ENCODE measurements at regions not wholly inside any gene's neighbourhood (a gene's known extent, or its start where the extent isn't known, plus 50 kb on each side); places are given as distances from the start of the nearest gene placed in this dataset.
"Not testable (repeated sequence)": the region's sequence is repeated elsewhere in the genome, so short reads cannot be mapped to it uniquely, and the experiment has no call there.

DNA sequence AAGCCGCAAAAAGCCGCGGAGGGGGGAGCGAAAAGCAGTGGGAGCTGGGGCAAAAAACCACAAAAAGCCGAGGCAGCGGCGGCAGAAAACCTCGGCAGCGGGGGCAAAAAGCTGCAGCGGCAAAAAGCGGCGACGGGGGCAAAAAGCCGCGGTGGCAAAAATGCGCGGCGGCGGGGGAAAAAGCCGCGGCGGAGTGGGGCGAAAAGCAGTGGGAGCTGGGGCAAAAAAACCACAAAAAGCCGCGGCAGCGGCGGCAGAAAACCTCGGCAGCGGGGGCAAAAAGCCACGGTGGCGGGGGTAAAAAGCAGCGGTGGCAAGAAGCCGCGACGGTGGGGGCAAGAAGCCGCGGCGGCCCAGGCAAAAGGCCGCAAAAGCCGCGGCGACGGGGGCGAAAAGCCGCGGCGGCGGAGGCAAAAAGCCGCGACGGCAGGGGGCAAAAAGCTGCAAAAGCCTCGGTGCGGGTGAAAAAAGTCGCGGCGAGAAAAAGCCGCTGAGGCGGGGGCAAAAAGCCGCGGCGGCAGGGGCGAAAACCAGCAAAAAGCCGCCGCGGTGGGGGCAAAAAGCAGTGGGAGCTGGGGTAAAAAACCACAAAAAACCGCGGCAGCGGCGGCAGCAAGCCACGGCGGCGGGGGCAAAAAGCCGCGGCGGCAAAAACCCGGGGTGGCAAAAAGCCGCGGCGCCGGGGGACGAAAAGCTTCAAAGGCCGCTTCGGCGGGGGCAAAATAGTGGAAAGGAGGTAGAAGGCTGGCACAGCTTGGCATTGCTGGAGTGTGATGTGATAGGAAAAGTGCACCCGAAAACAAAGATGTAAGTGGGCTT lies 135.9 kb downstream of the ZNF92 start:
- no peak for DNase-seq (ENCODE audit: low read depth in 2 of 2, low spot score in 1 of 2)

DNA sequence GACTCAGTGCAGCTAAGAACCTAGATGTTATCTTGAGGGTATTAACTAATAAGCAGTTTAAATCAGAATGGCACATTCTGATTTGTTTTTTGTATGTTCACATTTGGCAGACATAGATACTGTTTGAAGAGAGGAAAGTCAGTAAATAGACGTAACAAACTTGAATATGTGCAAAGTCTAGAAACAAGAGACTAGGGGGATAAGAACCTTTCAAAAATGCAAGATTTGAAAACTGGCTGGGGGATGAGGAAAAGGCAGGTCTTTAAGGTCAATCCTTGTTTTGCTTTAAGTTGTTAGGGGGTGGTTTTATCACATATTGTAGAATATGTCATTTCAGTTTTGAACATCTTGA lies 136.5 kb downstream of the ZNF92 start:
- DNase-seq (ENCODE audit: low read depth in 2 of 2, low spot score in 1 of 2), result not testable (repeated sequence)

DNA sequence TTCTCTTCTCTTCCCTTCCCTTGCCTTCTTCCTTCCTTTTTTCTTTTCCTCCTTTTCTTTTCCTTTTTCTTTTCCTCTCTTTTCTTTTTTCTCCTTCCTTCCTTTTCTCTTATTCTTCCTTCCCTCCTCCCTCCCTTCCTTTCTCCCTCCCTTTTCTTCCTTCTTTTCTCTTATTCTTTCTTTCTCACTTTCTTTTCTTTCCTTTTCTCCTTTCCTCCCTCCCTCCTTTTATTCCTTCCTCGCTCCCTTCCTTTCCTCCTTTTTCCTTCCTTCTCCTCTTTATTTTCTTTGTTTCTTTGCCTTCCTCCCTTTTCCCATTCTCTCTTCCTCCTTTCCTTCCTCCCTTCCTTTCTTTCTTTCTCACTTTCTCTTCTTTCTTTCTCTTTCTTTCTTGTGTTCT lies 146.1 kb downstream of the ZNF92 start:
- not testable (repeated sequence) for DNase-seq (ENCODE audit: low read depth in 2 of 2, low spot score in 1 of 2)

DNA sequence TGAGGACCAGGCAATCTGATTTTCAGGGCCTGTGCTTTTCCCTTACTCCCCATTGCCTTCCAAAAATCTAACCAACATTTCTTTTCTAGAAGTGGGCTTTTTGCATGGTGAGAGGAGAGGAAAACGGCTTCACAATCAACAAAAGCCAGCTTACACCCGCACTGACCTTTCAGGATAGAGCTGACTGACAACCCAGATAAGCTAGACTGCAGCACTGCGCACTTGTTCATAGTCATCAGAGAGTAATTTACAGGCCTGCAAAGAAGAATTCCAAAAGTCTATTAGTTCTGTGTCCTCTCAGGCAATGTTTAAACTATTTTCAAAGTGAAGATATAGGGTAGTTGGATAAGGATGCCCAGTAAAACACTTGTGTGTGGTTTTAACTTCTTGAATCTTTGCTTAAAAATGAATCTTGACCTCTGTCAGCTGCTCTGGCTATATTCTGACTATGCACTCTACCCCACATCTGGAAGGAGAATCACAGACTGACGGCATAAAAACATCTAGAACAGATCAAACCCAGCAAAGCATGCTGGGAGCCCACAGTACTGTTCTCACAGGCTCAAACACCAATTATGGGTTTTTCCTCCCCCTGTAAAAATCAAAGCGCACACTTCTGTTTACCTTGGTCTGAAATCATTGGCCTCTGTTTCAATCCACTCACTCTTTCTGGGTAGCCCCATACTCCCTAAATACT lies 172.0 kb downstream of the ZNF92 start:
- not testable (repeated sequence) for DNase-seq (ENCODE audit: low read depth in 2 of 2, low spot score in 1 of 2)

DNA sequence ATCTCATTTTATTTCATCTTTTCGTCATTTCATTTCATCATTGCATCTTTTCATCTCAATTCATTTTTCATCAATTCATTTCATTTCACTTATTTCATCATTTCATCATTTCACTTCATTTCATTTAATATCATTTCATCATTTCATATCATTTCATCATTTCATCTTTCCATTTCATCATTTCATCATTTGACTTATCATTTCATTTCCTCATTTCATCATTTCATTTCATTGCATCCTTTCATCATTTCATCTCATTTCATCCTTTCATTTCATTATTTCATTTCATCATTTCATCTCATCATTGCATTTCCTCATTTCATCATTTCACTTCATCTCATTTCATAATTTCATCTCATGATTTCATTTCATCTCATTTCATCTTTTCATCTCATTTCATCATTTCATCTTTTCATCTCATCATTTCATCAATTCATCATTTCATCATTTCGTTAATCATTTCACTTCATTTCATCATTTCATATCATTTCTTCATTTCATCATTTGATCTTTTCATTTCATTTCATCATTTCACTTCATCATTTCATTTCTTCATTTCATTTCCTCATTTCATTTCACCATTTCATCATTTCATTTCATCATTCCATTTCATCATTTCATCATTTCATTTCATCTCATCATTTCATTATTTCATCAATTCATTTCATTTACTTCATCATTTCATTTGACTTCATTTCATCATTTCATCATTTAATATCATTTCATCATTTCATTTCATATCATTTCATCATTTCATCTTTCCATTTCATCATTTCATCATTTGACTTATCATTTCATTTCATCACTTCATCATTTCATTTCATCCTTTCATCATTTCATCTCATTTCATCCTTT lies 176.2 kb downstream of the ZNF92 start:
- DNase-seq (ENCODE audit: low read depth in 2 of 2, low spot score in 1 of 2), result not testable (repeated sequence)

DNA sequence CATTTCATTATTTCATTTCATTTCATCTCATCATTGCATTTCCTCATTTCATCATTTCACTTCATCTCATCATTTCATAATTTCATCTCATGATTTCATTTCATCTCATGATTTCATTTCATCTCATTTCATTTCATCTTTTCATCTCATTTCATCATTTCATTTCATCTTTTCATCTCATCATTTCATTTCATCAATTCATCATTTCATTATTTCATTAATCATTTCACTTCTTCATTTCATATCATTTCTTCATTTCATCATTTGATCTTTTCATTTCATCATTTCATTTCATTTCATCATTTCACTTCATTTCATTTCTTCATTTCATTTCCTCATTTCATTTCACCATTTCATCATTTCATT lies 176.8 kb downstream of the ZNF92 start:
- not testable (repeated sequence) for DNase-seq (ENCODE audit: low read depth in 2 of 2, low spot score in 1 of 2)

DNA sequence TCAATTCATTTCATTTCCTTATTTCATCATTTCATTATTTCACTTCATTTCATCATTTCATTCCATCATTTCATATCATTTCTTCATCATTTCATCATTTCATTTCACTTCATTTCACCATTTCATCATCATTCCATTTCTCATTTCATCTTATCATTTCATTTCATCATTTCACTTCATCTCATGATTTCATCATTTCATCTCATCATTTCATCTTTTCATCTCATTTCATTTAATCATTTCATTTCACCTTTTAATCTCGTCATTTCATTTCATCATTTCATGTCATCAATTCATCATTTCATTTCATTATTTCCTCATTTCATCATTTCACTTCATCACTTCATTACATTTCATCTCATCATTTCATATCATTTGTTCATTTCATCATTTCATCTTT lies 177.4 kb downstream of the ZNF92 start:
- DNase-seq (ENCODE audit: low read depth in 2 of 2, low spot score in 1 of 2), result not testable (repeated sequence)

DNA sequence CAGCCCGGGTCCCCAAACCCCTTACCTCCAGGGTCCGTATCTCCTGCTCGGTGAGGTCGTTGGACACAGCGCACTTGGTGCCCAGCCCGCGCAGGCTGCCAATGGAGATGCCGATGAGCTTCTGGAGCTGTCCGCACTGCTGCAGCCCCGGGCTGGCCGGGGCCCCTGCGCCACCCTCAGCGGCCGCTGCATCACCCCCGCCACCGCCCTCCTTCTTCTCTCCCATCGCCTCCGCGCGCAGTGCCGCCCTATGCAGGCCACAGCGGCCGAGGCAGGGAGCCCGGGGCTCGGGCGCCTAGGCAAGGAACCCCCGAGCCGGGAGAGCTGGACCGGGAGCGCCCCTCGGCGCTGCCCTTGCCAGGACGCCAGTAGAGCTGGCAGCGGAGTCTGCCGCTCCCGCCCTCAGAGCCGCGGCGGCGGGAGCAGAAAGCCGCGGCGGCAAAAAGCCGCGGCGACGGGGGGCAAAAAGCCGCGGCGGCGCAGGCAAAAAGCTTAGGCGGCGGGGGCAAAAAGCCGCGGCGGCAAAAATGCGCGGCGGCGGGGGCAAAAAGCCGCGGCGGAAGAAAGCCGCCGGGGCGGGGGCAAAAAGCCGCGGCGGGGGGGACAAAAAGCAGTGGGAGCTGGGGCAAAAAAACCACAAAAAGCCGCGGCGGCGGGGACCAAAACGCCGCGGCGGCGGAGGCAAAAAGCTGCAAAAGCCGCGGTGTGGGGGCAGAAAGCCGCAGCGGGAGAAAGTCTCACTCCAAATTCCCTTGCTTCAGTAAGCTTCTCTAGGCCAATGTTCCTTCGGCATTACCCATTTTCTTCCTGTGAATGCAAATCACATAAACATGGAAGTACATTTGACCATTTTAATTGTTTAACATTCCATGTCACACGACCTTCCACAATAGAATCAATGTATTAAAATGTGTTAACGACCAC lies 181.2 kb downstream of the ZNF92 start:
- not testable (repeated sequence) for DNase-seq (ENCODE audit: low read depth in 2 of 2, low spot score in 1 of 2)

DNA sequence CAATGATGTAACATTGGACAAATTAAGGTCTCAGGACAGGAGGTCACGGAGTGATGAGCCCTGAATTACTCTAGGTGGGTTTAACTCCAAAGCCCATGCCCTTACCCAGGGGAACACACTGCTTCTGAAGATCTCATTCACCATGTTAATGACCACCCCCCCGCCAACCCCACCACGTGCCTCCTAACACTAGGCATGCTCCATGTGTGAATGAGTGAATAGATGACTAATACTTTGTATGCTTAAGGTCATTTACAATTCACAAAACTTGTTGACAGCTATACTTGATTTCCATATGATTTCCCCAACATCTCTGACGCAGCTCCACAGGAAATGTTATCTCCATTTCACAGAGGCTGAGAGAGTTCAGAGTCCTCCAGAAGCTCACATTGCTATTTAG lies 184.9 kb downstream of the ZNF92 start:
- not testable (repeated sequence) for DNase-seq (ENCODE audit: low read depth in 2 of 2, low spot score in 1 of 2)

DNA sequence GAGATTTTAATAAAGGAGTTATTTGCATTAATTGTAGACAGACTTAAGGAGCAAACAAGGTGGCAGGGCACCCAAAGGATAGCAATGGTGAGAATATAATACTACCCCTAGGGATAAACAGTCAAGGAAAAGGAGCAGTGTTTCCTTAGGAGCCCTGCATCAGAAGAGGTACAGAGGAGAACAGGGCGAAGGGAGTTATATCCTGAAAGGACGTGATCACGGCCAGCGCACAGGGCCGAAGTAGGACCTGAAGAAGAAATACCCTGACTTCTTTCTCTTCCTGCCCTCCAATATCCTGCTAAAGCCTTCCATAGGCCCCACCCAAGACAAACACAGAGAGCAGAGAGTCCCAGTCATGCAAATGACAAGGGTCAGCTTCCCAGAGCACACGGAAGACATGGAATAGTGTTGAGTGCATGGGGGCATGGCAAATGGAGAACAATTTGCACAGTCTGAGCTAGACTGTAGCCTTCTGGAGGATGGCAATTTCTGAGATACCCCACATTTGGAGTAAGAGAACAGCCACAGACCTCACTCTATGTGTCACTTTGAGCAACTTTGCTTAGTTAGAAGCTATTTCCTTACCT lies 188.2 kb downstream of the ZNF92 start:
- not testable (repeated sequence) for DNase-seq (ENCODE audit: low read depth in 2 of 2, low spot score in 1 of 2)

DNA sequence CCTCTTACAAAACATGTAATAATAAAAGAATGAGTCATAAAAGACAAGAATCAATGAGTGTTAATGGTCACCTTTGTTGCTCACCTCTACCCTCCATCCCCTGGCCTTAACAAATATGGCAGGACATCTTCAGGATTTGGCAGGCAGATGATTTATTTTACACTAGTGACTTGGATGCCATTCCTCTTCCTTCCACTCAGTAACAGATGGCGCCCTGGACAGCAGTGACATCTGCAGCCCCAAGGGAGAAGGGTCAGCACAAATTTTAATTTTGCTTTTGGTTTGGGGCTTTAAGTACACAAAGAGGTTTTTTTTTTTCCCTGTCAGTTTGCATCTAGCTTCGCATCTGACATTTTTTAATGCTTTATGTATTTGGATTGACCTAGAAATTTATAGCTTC lies 188.9 kb downstream of the ZNF92 start:
- DNase-seq (ENCODE audit: low read depth in 2 of 2, low spot score in 1 of 2), result not testable (repeated sequence)

DNA sequence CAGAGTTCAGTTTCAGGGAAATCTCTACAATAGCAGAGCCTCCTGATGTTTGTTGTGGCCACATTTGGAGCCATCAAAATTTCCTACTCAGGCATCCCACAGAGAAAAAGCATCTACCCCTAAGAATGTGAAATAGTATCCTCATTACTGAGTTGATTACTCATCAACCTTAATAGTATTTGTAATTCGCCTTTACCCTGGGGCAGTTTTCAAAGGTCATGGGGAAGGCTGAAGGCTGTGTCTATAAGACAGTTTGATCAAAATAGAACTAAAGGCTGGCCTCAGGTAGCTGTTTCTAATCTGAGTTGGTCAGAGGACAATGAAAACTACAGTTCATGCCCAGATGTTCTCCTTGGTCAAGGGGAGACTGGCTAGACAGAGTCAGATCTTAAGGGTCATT lies 189.7 kb downstream of the ZNF92 start:
- DNase-seq (ENCODE audit: low read depth in 2 of 2, low spot score in 1 of 2), result not testable (repeated sequence)

DNA sequence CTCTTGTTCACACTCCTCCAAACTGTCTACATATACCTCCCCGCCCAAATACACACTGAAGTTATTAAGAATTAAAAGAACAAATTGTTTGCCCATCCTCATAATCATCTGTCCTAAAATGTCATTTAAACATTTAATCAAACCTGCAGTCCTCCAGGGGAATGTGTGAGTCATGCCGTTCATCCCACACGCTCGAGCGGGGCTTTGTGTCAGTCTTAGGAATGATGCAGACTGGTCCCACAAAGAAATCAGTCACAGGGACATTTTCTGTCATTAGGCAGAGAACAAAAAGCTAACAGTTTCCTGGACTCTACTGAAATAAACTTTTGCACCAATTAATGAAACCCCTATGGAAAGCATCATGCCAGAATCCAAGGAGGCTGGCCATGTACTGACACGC lies 194.6 kb downstream of the ZNF92 start:
- DNase-seq (ENCODE audit: low read depth in 2 of 2, low spot score in 1 of 2), result not testable (repeated sequence)

DNA sequence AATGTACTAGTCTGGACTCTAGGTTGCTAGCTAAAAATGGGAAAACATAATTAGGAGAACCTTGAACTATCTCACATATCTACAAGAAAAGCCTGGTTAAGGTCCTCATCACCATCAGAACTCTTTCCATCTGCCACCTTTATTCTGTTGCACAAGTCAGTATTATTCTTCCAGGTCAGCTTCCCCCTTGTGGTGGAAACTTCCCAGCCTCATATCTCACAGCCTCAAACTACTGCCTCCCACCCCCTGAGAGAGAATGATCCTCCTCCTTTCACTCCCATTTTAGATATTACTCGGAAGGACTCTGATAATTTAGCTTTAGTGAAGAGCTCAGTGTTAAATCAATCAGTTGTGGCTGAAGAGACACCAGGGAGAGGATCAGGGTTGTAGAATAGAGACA lies 197.3 kb downstream of the ZNF92 start:
- DNase-seq (ENCODE audit: low read depth in 2 of 2, low spot score in 1 of 2), result not testable (repeated sequence)

DNA sequence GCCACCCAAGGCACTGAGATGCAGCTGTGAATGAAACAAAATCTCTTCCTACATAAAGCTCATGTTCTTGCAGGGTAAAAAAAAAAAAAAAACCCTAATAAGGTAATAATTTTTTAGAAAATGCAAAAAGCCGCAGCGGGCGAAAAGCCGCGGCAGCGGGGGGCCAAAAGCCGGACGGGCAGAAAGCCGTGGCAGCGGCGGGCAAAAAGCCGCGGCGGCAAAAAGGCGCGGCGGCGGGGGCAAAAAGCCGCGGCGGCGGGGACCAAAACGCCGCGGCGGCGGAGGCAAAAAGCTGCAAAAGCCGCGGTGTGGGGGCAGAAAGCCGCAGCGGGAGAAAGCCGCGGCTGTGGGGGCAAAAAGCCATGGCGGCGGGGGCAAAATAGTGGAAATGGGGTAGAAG lies 198.9 kb downstream of the ZNF92 start:
- not testable (repeated sequence) for DNase-seq (ENCODE audit: low read depth in 2 of 2, low spot score in 1 of 2)

DNA sequence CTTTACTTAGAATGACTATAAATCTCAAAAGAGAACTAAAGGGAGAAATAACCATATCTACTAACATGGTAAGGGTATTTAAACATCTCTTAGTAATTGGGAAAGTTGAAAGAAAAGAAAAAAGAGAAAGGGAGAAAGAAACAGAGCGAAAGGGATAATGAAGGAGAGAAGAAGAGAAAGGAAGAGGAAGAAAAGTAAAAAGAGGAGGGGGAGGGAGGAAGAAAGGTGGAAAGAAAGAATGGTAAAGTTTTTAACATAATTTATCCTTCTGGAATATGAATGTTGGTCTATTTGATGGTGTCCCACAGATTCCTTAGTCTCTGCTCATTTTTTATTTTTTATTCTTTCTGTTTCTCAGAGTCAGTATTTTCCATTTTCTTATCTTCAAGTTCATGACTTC lies 202.7 kb downstream of the ZNF92 start:
- not testable (repeated sequence) for DNase-seq (ENCODE audit: low read depth in 2 of 2, low spot score in 1 of 2)

DNA sequence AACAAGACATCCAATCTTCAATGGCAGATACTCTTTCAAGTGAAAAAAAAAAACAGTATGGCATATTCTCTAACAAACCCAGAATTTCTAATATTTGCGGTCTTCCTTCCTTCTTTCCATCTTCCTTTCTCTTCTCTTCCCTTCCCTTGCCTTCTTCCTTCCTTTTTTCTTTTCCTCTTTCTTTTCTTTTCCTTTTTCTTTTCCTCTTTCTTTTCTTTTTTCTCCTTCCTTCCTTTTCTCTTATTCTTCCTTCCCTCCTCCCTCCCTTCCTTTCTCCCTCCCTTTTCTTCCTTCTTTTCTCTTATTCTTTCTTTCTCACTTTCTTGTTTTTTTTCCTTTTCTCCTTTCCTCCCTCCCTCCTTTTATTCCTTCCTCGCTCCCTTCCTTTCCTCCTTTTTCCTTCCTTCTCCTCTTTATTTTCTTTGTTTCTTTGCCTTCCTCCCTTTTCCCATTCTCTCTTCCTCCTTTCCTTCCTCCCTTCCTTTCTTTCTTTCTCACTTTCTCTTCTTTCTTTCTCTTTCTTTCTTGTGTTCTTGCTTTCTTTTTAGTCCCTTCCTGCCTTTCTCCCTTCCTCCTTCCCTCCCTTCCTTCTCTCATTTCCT lies 209.0 kb downstream of the ZNF92 start:
- not testable (repeated sequence) for DNase-seq (ENCODE audit: low read depth in 2 of 2, low spot score in 1 of 2)

DNA sequence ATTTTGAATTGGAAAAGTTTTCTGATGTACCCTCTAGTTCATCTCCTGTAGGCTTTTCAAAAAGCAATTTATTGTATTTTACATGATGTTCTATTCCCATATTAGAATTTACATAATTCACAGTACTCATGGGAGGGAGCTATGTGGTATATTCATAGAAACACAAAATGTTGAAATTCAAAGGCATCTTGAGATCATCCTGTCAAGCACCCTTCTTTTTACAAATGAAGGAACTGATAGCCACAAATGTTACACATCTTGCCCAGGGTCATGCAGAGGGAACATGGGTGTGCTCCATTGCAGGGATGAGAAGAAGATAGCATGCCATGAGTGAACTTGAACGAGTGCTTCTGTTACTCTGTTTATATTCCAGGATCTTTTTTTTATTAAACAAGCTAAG lies 228.8 kb downstream of the ZNF92 start:
- DNase-seq (ENCODE audit: low read depth in 2 of 2, low spot score in 1 of 2), result not testable (repeated sequence)

DNA sequence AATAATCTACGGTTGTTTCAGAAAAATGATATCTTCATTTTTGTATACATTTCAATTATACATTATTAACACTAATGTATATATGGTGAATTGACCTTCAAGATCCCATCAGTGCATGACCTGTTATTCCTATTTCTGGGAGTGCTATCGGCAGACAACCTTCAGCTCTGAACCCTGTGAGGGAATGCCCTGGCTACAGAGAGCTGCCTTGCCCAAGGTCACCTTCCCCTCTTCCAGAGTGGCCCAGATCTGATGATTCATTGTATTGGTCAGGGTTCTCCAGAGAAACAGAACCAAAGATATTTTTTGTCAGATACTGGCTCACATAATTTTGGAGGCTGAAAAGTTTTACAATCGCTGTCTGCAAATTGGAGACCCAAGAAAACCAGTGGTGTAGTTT lies 235.5 kb downstream of the ZNF92 start:
- DNase-seq (ENCODE audit: low read depth in 2 of 2, low spot score in 1 of 2), result no peak
